ENCODE measurements at regions not wholly inside any gene's neighbourhood (a gene's known extent, or its start where the extent isn't known, plus 50 kb on each side); places are given as distances from the start of the nearest gene placed in this dataset.

DNA sequence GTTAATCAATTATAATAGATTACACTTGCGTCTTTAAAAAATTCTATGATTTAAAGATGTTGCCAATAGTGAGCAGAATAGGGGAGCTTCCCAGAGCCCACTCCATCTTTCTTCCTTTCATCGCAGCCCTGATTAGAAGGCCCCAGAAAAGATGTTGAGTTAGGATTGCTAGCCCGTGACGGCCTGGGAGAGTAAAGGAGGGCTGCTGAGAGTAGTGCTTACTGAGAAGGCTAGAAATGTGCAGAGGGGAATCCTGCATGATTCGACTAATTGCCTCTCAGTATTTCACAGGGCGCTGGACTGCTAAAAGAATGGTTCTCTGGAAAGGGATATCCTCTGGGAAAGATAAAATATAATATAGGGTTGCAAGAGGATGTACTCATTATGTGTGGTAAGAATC, 160.5 kb downstream of the C11orf87 start:
- TF ChIP-seq, protein P1, sequence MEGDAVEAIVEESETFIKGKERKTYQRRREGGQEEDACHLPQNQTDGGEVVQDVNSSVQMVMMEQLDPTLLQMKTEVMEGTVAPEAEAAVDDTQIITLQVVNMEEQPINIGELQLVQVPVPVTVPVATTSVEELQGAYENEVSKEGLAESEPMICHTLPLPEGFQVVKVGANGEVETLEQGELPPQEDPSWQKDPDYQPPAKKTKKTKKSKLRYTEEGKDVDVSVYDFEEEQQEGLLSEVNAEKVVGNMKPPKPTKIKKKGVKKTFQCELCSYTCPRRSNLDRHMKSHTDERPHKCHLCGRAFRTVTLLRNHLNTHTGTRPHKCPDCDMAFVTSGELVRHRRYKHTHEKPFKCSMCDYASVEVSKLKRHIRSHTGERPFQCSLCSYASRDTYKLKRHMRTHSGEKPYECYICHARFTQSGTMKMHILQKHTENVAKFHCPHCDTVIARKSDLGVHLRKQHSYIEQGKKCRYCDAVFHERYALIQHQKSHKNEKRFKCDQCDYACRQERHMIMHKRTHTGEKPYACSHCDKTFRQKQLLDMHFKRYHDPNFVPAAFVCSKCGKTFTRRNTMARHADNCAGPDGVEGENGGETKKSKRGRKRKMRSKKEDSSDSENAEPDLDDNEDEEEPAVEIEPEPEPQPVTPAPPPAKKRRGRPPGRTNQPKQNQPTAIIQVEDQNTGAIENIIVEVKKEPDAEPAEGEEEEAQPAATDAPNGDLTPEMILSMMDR (IDR thresholded peaks at IDR 0.05), result no peak
- TF ChIP-seq POLR2A (IDR thresholded peaks at IDR 0.05), result no peak
- H3K4me3 ChIP-seq (ENCODE audit: low read depth, poor library complexity, severe bottlenecking), result no peak overlapping the region
- no peak for DNase-seq (ENCODE audit: low spot score in 2 of 2)
- WGBS, 2 donors, result 86 to 90% methylated on average over 6 of the region's 6 CpGs
- intact Hi-C loops (cut with DNase I; ENCODE audit: low total_unique reads), result no loop called here

DNA sequence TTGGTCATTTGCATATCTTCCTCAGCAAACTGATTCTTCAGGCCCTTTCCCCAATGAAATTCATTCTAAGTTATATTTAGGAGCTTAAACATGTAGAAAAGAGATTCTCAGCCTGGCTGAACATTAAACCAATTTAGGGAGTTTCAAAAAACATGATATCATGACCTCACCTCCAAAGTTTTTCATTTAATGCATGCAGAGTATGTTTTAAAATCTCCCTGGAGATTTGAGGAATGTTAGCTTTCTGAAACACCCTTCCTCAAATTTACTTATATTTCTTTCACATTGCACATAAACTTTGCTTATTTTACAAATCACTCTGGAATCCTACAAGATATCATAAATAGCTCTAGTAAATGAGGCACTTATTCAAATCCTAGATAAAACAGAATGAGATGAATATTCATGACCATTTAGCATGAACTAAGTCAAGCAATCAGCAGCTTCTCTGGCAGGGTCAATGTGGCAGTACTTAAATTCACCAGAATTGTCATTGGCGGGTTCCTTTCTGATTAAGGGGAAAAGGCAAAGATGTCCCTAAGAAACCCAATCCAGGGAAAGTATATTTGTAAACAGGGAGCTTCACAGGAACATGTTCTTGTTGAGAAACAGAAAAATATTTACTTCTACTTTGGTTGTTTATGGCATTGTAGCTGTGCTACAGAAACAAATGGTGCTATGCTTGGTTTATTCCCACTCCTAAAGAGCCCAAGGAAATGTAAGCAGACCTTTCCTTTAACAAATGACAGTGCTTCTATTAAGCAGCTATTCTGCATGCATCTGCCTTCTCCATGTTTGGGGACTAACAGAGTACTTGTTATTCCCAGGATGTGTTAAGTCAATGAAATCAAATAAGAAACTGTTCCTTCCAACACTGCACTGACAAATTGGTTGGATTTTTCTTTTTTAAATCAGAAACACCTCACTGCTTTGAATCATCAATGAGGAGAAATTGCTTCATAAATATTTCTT, 162.3 kb downstream of the C11orf87 start:
- no peak overlapping the region for H3K4me3 ChIP-seq (ENCODE audit: low read depth, poor library complexity, severe bottlenecking)
- WGBS, 2 donors, result 85 to 100% methylated on average over 1 of the region's 1 CpG
- TF ChIP-seq, protein P1 (IDR thresholded peaks at IDR 0.05), result no peak
- no peak for TF ChIP-seq POLR2A (IDR thresholded peaks at IDR 0.05)
- intact Hi-C loops (cut with DNase I; ENCODE audit: low total_unique reads), result no loop called here
- DNase-seq (ENCODE audit: low spot score in 2 of 2), result no peak

DNA sequence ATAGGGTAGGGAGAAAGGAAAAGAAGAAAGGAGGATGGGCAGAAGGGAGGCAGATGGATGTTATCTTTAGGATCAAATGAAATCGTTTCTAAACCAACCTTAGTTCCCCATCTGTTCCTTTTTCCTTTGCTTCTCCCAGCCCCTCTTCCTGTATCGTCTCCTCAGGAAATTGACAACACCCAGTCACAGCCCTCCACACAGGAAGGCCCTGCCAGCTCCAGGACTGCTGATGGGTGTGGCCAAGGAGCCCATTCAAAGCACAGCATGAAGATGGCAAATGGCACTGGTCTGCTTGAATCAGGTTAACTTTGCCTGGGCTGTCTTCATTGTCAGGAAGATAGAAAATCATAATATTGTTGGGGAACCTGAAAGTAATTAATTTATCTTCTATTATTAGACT, 164.8 kb downstream of the C11orf87 start:
- 37 to 65% methylated on average over 2 of the region's 2 CpGs for WGBS, 2 donors
- intact Hi-C loops (cut with DNase I; ENCODE audit: low total_unique reads), result no loop called here
- TF ChIP-seq, protein P1 (IDR thresholded peaks at IDR 0.05), result no peak
- TF ChIP-seq POLR2A (IDR thresholded peaks at IDR 0.05), result no peak
- H3K4me3 ChIP-seq (ENCODE audit: low read depth, poor library complexity, severe bottlenecking), result no peak overlapping the region
- no peak for DNase-seq (ENCODE audit: low spot score in 2 of 2)

DNA sequence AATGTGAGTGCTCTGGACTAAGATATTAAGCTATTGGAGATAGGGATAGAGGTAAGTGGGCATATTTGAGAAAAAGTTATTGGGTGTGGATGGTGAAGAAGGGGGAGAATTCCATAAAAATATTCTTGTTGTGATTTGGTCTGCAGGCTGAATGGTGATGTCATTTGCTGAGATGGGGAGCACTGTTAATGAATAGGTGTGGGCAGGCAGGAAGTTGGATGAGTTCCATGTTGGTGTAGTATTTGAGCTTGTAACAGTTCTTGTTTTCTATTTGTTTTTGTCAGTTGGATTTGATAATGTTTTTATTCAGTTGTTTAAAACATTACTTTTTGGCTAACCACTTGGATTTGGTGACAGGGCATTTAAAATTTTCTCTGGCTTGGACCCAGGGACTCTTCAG, 168.8 kb downstream of the C11orf87 start:
- TF ChIP-seq, protein P1 (IDR thresholded peaks at IDR 0.05), result no peak
- no peak for TF ChIP-seq POLR2A (IDR thresholded peaks at IDR 0.05)
- DNase-seq (ENCODE audit: low spot score in 2 of 2), result no peak
- intact Hi-C loops (cut with DNase I; ENCODE audit: low total_unique reads), result no loop called here
- H3K4me3 ChIP-seq (ENCODE audit: low read depth, poor library complexity, severe bottlenecking), result no peak overlapping the region

DNA sequence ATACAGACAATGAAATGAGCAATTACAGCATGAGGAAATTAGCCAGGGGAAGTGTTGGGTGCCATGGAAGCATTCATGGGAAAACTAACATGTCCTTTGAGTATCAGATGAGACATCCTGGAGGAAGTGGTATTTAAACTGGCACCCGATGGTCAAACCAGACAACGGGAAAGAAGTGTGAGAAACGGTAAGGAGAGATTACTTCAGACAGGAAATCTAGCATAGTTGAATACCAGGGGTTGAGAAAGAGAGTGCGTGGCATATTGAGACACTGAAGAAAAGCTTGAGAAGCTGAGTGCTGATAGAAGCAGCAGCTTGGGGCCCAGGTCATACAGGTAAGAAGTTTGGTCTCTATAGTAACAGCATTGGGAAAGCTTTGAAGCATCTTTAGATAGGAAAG, 175.3 kb downstream of the C11orf87 start:
- intact Hi-C loops (cut with DNase I; ENCODE audit: low total_unique reads), result no loop called here
- no peak for TF ChIP-seq POLR2A (IDR thresholded peaks at IDR 0.05)
- TF ChIP-seq, protein P1 (IDR thresholded peaks at IDR 0.05), result no peak
- WGBS, 2 donors, result 76 to 88% methylated on average over 4 of the region's 4 CpGs
- DNase-seq (ENCODE audit: low spot score in 2 of 2), result no peak
- no peak overlapping the region for H3K4me3 ChIP-seq (ENCODE audit: low read depth, poor library complexity, severe bottlenecking)
